Astrocyte (in vitro differentiated cells and primary cell): ENCODE measurements at regions not wholly inside any gene's neighbourhood (a gene's known extent, or its start where the extent isn't known, plus 50 kb on each side); places are given as distances from the start of the nearest gene placed in this dataset.
"Not testable (repeated sequence)": the region's sequence is repeated elsewhere in the genome, so short reads cannot be mapped to it uniquely, and the experiment has no call there.

Experiments
- EZH2 ChIP-seq: IDR thresholded peaks from 2 replicates; pipeline ENCODE4 v1.6.1; 2012; ENCODE audit warnings: mild to moderate bottlenecking, low read length, inconsistent platforms; ENCODE audit not compliant: insufficient read depth
- TF ChIP-seq, protein P1 (sequence below): IDR thresholded peaks from 2 replicates; pipeline ENCODE4 v1.5.1; 2011; ENCODE audit warnings: low read depth, mild to moderate bottlenecking, inconsistent platforms, low read length, moderate library complexity; ENCODE audit not compliant: insufficient read depth

DNA sequence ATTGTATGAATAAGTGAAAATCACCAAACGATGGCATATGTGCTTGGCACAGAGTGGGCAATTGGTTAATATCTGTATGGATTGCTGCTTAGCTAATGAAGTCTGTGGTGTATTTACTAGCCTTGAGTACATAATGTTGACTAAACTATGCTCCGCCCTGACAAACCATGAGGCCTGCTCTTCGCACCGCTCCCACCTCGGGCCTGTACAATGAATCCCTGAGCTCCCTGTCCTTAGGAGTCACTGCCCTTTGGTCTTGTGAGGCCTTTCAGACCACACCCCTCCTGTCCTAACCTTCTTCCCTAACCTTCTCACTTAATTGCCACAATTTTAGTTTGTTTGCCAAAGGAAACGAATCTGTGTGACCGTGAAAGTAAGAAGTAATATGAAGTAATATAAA lies 193.2 kb downstream of the POTED start:
- TF ChIP-seq, protein P1, sequence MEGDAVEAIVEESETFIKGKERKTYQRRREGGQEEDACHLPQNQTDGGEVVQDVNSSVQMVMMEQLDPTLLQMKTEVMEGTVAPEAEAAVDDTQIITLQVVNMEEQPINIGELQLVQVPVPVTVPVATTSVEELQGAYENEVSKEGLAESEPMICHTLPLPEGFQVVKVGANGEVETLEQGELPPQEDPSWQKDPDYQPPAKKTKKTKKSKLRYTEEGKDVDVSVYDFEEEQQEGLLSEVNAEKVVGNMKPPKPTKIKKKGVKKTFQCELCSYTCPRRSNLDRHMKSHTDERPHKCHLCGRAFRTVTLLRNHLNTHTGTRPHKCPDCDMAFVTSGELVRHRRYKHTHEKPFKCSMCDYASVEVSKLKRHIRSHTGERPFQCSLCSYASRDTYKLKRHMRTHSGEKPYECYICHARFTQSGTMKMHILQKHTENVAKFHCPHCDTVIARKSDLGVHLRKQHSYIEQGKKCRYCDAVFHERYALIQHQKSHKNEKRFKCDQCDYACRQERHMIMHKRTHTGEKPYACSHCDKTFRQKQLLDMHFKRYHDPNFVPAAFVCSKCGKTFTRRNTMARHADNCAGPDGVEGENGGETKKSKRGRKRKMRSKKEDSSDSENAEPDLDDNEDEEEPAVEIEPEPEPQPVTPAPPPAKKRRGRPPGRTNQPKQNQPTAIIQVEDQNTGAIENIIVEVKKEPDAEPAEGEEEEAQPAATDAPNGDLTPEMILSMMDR: not testable (repeated sequence)
- TF ChIP-seq EZH2: not testable (repeated sequence)
